MM.1S (cell line): ENCODE measurements at regions not wholly inside any gene's neighbourhood (a gene's known extent, or its start where the extent isn't known, plus 50 kb on each side); places are given as distances from the start of the nearest gene placed in this dataset.

Experiments used
- DNase-seq: peaks from one replicate; pipeline ENCODE4 v3.0.0-alpha.2; 2015
- H2AFZ ChIP-seq: fragments of 300-600 bp; sonication (generic); 2 replicates; pipeline ENCODE4 v1.6.0; 2016; ENCODE audit warnings: antibody characterized with exemption, low read length
- H3F3A ChIP-seq: fragments of 300-600 bp; sonication (generic); 2 replicates; pipeline ENCODE4 v1.6.1; 2016; ENCODE audit warnings: mild to moderate bottlenecking, antibody characterized with exemption, low read length, moderate library complexity, mixed read lengths; ENCODE audit not compliant: insufficient read depth
- H3K27ac ChIP-seq: fragments of 300-600 bp; sonication (generic); 2 replicates; pipeline ENCODE4 v1.5.1; 2016; ENCODE audit warnings: mild to moderate bottlenecking, low read length
- H3K27me3 ChIP-seq: fragments of 300-600 bp; sonication (generic); replicated peaks from 2 replicates; pipeline ENCODE4 v1.6.0; 2016; ENCODE audit warnings: low read length; ENCODE audit not compliant: insufficient read depth
- H3K36me3 ChIP-seq: fragments of 300-600 bp; sonication (generic); replicated peaks from 2 replicates; pipeline ENCODE4 v1.6.1; 2016; ENCODE audit warnings: mild to moderate bottlenecking, low read length, mixed read lengths; ENCODE audit not compliant: insufficient read depth
- H3K4me1 ChIP-seq: fragments of 300-600 bp; sonication (generic); 2 replicates; pipeline ENCODE4 v1.6.1; 2016; ENCODE audit warnings: low read length, mixed read lengths
- H3K4me2 ChIP-seq: fragments of 300-600 bp; sonication (generic); 2 replicates; pipeline ENCODE4 v1.6.0; 2016; ENCODE audit warnings: low read depth, low read length
- H3K4me3 ChIP-seq: fragments of 300-600 bp; sonication (generic); 2 replicates; pipeline ENCODE4 v1.5.1; 2016; ENCODE audit warnings: low read length, mixed read lengths
- H3K79me2 ChIP-seq: fragments of 300-600 bp; sonication (generic); 2 replicates; pipeline ENCODE4 v1.6.1; 2016; ENCODE audit warnings: mixed run types, low read length, mixed read lengths
- H3K9ac ChIP-seq: fragments of 300-600 bp; sonication (generic); 2 replicates; pipeline ENCODE4 v1.6.1; 2016; ENCODE audit warnings: low read length, mixed read lengths
- H3K9me2 ChIP-seq: fragments of 300-600 bp; sonication (generic); replicated peaks from 2 replicates; pipeline ENCODE4 v1.6.1; 2016; ENCODE audit warnings: mild to moderate bottlenecking, low read length, mixed read lengths; ENCODE audit not compliant: insufficient read depth
- H3K9me3 ChIP-seq: fragments of 300-600 bp; sonication (generic); replicated peaks from 2 replicates; pipeline ENCODE4 v1.6.1; 2016; ENCODE audit warnings: mild to moderate bottlenecking, low read length, mixed read lengths; ENCODE audit not compliant: insufficient read depth
- H4K20me1 ChIP-seq: fragments of 300-600 bp; sonication (generic); 2 replicates; pipeline ENCODE4 v1.6.1; 2016; ENCODE audit warnings: mild to moderate bottlenecking, low read length, moderate library complexity, mixed read lengths; ENCODE audit not compliant: insufficient read depth
- CTCF ChIP-seq: fragments of 300-600 bp; sonication (generic); IDR thresholded peaks from 2 replicates; pipeline ENCODE4 v1.5.1; 2016; ENCODE audit warnings: antibody characterized with exemption, low read length, mixed read lengths
- EZH2 ChIP-seq: fragments of 300-600 bp; sonication (generic); optimal IDR thresholded peaks from 2 replicates; pipeline ENCODE3; 2017; ENCODE audit warnings: low read depth, mild to moderate bottlenecking, antibody characterized with exemption, low read length, mixed read lengths
- EZH2phosphoT487 ChIP-seq: fragments of 300-600 bp; sonication (generic); IDR thresholded peaks from 2 replicates; pipeline ENCODE4 v1.6.1; 2018; ENCODE audit warnings: antibody characterized with exemption, low read length

- H3K4me1 ChIP-seq, result no peaks in the 10 kb centered on the region
- no peak overlapping the region for H3K4me3 ChIP-seq
- H3K36me3 ChIP-seq, result no peaks in the 10 kb centered on the region
- no peaks in the 10 kb centered on the region for H3K9me3 ChIP-seq
- no peaks in the 10 kb centered on the region for H3F3A ChIP-seq
- H3K4me2 ChIP-seq, result no peak overlapping the region
- no peaks in the 10 kb centered on the region for H3K9me2 ChIP-seq
- H3K27ac ChIP-seq, result no peak overlapping the region
- no peaks in the 10 kb centered on the region for H4K20me1 ChIP-seq
- no peaks in the 10 kb centered on the region for H3K27me3 ChIP-seq
- H2AFZ ChIP-seq, result no peak overlapping the region
- no peak for TF ChIP-seq EZH2
- TF ChIP-seq CTCF, result no peak
- TF ChIP-seq EZH2phosphoT487, result no peak
- no peaks in the 10 kb centered on the region for H3K79me2 ChIP-seq
- no peak for DNase-seq
- H3K9ac ChIP-seq, result no peak overlapping the region
Observed at GRCh38 chr2:228245601-228246000, 64.1 kb upstream of the SPHKAP start.

DNA sequence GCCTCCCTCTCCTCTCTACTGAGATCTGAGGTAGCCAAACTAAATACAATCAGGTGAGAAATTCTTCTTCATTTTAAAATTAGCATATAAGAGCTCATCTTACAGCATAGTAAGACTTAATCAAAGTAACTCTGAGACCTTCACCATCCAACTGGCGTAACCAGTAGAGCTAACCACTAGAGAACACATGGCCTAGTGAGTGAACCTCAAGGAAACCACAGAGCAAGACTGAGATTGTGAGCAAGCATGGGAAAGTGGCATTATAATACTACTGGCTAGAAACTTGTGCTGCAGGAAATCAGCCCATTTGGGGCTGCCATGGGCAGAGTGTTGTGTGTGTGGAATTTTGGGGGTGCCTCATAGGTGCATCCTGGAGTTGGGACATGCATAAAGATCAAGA is 61.1 kb upstream of the SPHKAP start:
- TF ChIP-seq EZH2, result no peak
- no peak for TF ChIP-seq CTCF
- TF ChIP-seq EZH2phosphoT487, result no peak
- no peaks in the 10 kb centered on the region for H3K36me3 ChIP-seq
- H3K4me2 ChIP-seq, result no peak overlapping the region
- no peak overlapping the region for H2AFZ ChIP-seq
- no peaks in the 10 kb centered on the region for H3K79me2 ChIP-seq
- no peak for DNase-seq
- no peaks in the 10 kb centered on the region for H3K4me1 ChIP-seq
- H3K9me2 ChIP-seq, result no peaks in the 10 kb centered on the region
- no peak overlapping the region for H3K9ac ChIP-seq
- H3F3A ChIP-seq, result no peaks in the 10 kb centered on the region
- no peak overlapping the region for H3K4me3 ChIP-seq
- no peak overlapping the region for H3K27ac ChIP-seq
- no peaks in the 10 kb centered on the region for H3K9me3 ChIP-seq
- no peaks in the 10 kb centered on the region for H3K27me3 ChIP-seq
- no peaks in the 10 kb centered on the region for H4K20me1 ChIP-seq

DNA sequence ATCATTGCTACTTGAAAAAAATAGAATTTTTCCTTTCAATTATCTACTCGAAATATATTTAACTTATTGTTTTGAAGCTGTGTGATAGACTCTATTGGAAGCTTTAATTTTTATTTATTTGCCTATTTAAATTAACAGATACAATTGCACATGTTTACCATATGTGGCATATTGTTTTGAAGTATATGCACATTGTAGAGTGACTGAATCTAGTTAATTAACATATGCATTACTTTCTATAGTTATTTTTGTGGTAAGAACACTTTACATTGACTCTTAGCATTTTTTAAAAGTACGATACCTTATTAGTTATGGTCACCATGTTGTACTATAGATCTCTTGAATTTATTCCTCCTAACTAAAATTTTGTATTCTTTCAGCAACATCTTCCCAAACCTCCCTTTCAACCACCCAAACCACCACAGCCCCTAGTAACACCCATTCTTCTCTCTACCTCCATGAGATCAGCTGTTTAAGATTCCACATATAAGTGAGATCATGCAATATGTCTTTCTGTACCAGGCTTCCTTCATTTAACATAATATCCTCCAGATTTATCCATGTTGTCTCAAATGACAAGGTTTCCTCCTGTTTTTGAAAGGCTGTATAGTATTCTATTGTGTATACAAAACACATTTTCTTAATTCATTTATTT is 58.5 kb upstream of the SPHKAP start:
- Histone ChIP-seq H3K9me2 (no peaks in the 10 kb centered on the region), H3K36me3 (no peaks in the 10 kb centered on the region), H3K27me3 (no peaks in the 10 kb centered on the region), H3K4me2 (no peak overlapping the region), H3K4me3 (no peak overlapping the region), H3K9ac (no peak overlapping the region), H3K27ac (no peak overlapping the region), H4K20me1 (no peaks in the 10 kb centered on the region), H2AFZ (no peak overlapping the region), H3K9me3 (no peaks in the 10 kb centered on the region), H3K79me2 (no peaks in the 10 kb centered on the region), H3F3A (no peaks in the 10 kb centered on the region), H3K4me1 (no peaks in the 10 kb centered on the region)
- no peak for TF ChIP-seq EZH2phosphoT487
- no peak for TF ChIP-seq CTCF
- TF ChIP-seq EZH2, result no peak
- DNase-seq, result no peak
